ENCODE measurements at regions not wholly inside any gene's neighbourhood (a gene's known extent, or its start where the extent isn't known, plus 50 kb on each side); places are given as distances from the start of the nearest gene placed in this dataset.
"Not testable (repeated sequence)": the region's sequence is repeated elsewhere in the genome, so short reads cannot be mapped to it uniquely, and the experiment has no call there.

- TF ChIP-seq, protein P1, sequence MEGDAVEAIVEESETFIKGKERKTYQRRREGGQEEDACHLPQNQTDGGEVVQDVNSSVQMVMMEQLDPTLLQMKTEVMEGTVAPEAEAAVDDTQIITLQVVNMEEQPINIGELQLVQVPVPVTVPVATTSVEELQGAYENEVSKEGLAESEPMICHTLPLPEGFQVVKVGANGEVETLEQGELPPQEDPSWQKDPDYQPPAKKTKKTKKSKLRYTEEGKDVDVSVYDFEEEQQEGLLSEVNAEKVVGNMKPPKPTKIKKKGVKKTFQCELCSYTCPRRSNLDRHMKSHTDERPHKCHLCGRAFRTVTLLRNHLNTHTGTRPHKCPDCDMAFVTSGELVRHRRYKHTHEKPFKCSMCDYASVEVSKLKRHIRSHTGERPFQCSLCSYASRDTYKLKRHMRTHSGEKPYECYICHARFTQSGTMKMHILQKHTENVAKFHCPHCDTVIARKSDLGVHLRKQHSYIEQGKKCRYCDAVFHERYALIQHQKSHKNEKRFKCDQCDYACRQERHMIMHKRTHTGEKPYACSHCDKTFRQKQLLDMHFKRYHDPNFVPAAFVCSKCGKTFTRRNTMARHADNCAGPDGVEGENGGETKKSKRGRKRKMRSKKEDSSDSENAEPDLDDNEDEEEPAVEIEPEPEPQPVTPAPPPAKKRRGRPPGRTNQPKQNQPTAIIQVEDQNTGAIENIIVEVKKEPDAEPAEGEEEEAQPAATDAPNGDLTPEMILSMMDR (conservative IDR thresholded peaks at IDR 0.05 in 1 of 2, IDR thresholded peaks at IDR 0.05 in 1 of 2; ENCODE audit: extremely low read depth in 1 of 2, insufficient read depth in 1 of 2, low read depth in 1 of 2, low read length in 2 of 2): not testable (repeated sequence)
- not testable (repeated sequence) for TF ChIP-seq EZH2 (IDR thresholded peaks at IDR 0.05; ENCODE audit: borderline replicate concordance, low read length)
Observed at GRCh38 chr21:18752894-18753293, 349.3 kb upstream of the TMPRSS15 start.

All from mammary epithelial cell (primary cell).